ENCODE measurements at regions not wholly inside any gene's neighbourhood (a gene's known extent, or its start where the extent isn't known, plus 50 kb on each side); places are given as distances from the start of the nearest gene placed in this dataset.
"Not testable (repeated sequence)": the region's sequence is repeated elsewhere in the genome, so short reads cannot be mapped to it uniquely, and the experiment has no call there.

- no peak for DNase-seq (ENCODE audit: low spot score)
These were observed 232.5 kb downstream of the RFPL4B start for GRCh38 chr6:112579601-112580000.

- no peak for DNase-seq (ENCODE audit: low spot score)
These were observed 233.9 kb downstream of the RFPL4B start for GRCh38 chr6:112581015-112581414.

GRCh38 chr6:112590326-112590725 lies 243.2 kb downstream of the RFPL4B start:
- no peak for DNase-seq (ENCODE audit: low spot score)

- no peak for DNase-seq (ENCODE audit: low spot score)
These were observed 244.2 kb downstream of the RFPL4B start for GRCh38 chr6:112591329-112591728.

GRCh38 chr6:112592159-112592558 lies 245.0 kb downstream of the RFPL4B start:
- DNase-seq (ENCODE audit: low spot score) = no peak

GRCh38 chr6:112594886-112595594 lies 247.9 kb downstream of the RFPL4B start:
- no peak for DNase-seq (ENCODE audit: low spot score)

- no peak for DNase-seq (ENCODE audit: low spot score)
These were observed 248.7 kb downstream of the RFPL4B start for GRCh38 chr6:112595841-112596240.

- DNase-seq (ENCODE audit: low spot score) = no peak
These were observed 250.0 kb downstream of the RFPL4B start for GRCh38 chr6:112597176-112597575.

GRCh38 chr6:112600168-112600567 lies 253.0 kb downstream of the RFPL4B start:
- DNase-seq (ENCODE audit: low spot score) = no peak

- DNase-seq (ENCODE audit: low spot score) = no peak
These were observed 256.6 kb downstream of the RFPL4B start for GRCh38 chr6:112603726-112604125.

- no peak for DNase-seq (ENCODE audit: low spot score)
These were observed 259.7 kb downstream of the RFPL4B start for GRCh38 chr6:112606656-112607435.

- not testable (repeated sequence) for DNase-seq (ENCODE audit: low spot score)
These were observed 261.8 kb downstream of the RFPL4B start for GRCh38 chr6:112608925-112609324.

GRCh38 chr6:112613410-112613809 lies 266.3 kb downstream of the RFPL4B start:
- no peak for DNase-seq (ENCODE audit: low spot score)

- peak; percentile 37 for DNase-seq (ENCODE audit: low spot score)
These were observed 271.7 kb downstream of the RFPL4B start for GRCh38 chr6:112618849-112619248.

GRCh38 chr6:112620812-112621569 lies 273.9 kb downstream of the RFPL4B start:
- no peak for DNase-seq (ENCODE audit: low spot score)

GRCh38 chr6:112622036-112622435 lies 274.9 kb downstream of the RFPL4B start:
- no peak for DNase-seq (ENCODE audit: low spot score)

- no peak for DNase-seq (ENCODE audit: low spot score)
These were observed 279.4 kb downstream of the RFPL4B start for GRCh38 chr6:112626468-112627082.

GRCh38 chr6:112634376-112634775 lies 287.2 kb downstream of the RFPL4B start:
- no peak for DNase-seq (ENCODE audit: low spot score)

- no peak for DNase-seq (ENCODE audit: low spot score)
These were observed 289.6 kb downstream of the RFPL4B start for GRCh38 chr6:112636650-112637262.

- no peak for DNase-seq (ENCODE audit: low spot score)
These were observed 292.3 kb downstream of the RFPL4B start for GRCh38 chr6:112639391-112639831.

- DNase-seq (ENCODE audit: low spot score) = no peak
These were observed 293.8 kb downstream of the RFPL4B start for GRCh38 chr6:112640891-112641290.

- no peak for DNase-seq (ENCODE audit: low spot score)
These were observed 302.7 kb downstream of the RFPL4B start for GRCh38 chr6:112649853-112650252.
